Activated naive CD4-positive, alpha-beta T cell treated with anti-CD3 and anti-CD28 coated beads for 36 hours (primary cell): ENCODE measurements at regions not wholly inside any gene's neighbourhood (a gene's known extent, or its start where the extent isn't known, plus 50 kb on each side); places are given as distances from the start of the nearest gene placed in this dataset.

Experiments
- CTCF ChIA-PET: fragments of 350-600 bp; sonication (Branson Sonifier 250); formaldehyde crosslinking; loops from one replicate; lab custom pipeline; 2021; ENCODE audit warnings: antibody characterized with exemption; lab: Charles Lee
- DNase-seq: peaks from one replicate; pipeline ENCODE4 v3.0.0-alpha.2; 2020
- H3K27ac Mint-ChIP-seq: one replicate; pipeline ENCODE4 v1.8.0; 2021; ENCODE audit warnings: mild to moderate bottlenecking, mixed read lengths
- H3K27me3 Mint-ChIP-seq: one replicate; pipeline ENCODE4 v1.8.0; 2021; ENCODE audit warnings: low read depth, mixed read lengths
- H3K36me3 Mint-ChIP-seq: one replicate; pipeline ENCODE4 v1.8.0; 2021; ENCODE audit warnings: low read depth, mixed read lengths
- H3K4me1 Mint-ChIP-seq: one replicate; pipeline ENCODE4 v1.8.0; 2021; ENCODE audit warnings: low read depth, mixed read lengths
- H3K4me3 Mint-ChIP-seq: one replicate; pipeline ENCODE4 v1.8.0; 2021; ENCODE audit warnings: mild to moderate bottlenecking, moderate library complexity, mixed read lengths
- H3K9me3 Mint-ChIP-seq: one replicate; pipeline ENCODE4 v1.8.0; 2021; ENCODE audit warnings: mixed read lengths
- intact Hi-C: fragments of 100-400 bp; cut with micrococcal nuclease; formaldehyde crosslinking; loops from one replicate; pipeline ENCODE4 v1.15.1; 2023

DNA sequence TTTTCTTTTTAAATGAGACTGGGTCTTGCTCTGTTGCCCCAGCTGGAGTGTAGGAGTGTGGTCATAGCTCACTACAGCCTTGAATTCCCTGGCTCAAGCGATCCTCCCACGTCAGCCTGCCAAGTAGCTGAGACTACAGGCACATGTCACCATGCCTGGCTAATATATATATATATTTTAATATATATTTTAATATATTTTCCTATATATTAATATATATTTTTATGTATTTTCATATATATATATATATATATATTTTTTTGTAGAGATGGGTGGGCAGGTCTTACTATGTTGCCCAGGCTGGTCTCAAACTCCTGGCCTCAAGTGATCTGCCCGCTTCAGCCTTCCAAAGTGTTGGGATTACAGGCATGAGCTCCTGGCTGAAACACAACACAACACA, 144.5 kb upstream of the GATA6 start:
- DNase-seq, result no peak
- Mint-ChIP-seq H3K9me3 (no peaks in the 10 kb centered on the region), H3K4me1 (no peaks in the 10 kb centered on the region), H3K36me3 (no peaks in the 10 kb centered on the region), H3K27me3 (no peaks in the 10 kb centered on the region), H3K4me3 (no peak overlapping the region), H3K27ac (no peak overlapping the region)
- intact Hi-C loops, result no loop called here
- CTCF ChIA-PET, result no interaction called here

DNA sequence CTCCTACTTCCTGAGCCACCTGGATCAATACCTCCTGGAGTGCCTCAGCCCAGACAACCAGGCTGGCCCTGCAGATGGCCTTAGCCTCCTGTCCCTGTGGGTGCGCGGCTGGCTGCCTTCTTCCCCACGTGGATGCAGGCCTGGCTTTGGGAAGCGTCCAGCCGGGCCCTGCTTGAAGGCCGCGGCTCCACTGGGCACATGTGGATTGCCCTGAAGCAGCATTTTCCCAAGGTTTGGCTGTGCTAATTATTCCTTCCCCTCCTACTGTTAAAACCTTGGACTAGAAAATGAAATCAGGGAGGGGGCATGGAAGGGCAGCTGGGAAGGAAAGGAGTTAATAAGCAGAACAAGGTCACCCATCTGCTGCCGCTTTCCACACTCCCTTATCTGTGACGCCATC, 143.0 kb upstream of the GATA6 start:
- intact Hi-C loops, result no loop called here
- Mint-ChIP-seq H3K27ac (no peak overlapping the region), H3K4me3 (no peak overlapping the region), H3K9me3 (peaks cover 2% of the 10 kb centered on the region), H3K36me3 (no peaks in the 10 kb centered on the region), H3K4me1 (no peaks in the 10 kb centered on the region), H3K27me3 (no peaks in the 10 kb centered on the region)
- no peak for DNase-seq
- CTCF ChIA-PET, result interaction anchor here (0.7 kb wide), 1 partner anchor 391 kb away, joined by 3 read pairs; no protein-coding TSS in a partner anchor

GRCh38 chr18:22026889-22027288, 142.5 kb upstream of the GATA6 start:
- no peaks in the 10 kb centered on the region for H3K4me1 Mint-ChIP-seq
- intact Hi-C loops, result no loop called here
- CTCF ChIA-PET, result interaction anchor here (0.7 kb wide), 1 partner anchor 391 kb away, joined by 3 read pairs; no protein-coding TSS in a partner anchor
- no peak overlapping the region for H3K4me3 Mint-ChIP-seq
- DNase-seq, result no peak
- H3K9me3 Mint-ChIP-seq, result peaks cover 2% of the 10 kb centered on the region
- H3K36me3 Mint-ChIP-seq, result no peaks in the 10 kb centered on the region
- no peaks in the 10 kb centered on the region for H3K27me3 Mint-ChIP-seq
- H3K27ac Mint-ChIP-seq, result no peak overlapping the region

DNA sequence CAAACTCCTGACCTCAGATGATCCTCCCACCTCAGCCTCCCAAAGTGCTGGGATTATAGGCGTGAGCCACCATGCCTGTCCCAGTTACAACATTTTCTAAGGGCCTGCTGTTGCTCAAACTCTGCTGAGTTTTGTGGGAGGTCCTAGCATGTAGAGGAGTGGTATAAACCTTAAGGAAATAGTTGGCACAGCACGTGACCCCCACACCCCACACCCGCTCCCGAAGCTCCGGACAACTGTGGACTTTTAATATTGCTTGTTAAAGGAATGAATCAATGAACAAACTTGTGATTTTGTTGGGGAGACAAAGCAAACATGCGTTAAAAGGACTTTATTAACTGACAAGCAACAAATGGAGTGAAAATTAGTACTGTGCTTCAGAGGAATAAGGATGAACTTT, 137.8 kb upstream of the GATA6 start:
- H3K4me3 Mint-ChIP-seq, result no peak overlapping the region
- H3K4me1 Mint-ChIP-seq, result no peaks in the 10 kb centered on the region
- H3K36me3 Mint-ChIP-seq, result no peaks in the 10 kb centered on the region
- intact Hi-C loops, result no loop called here
- H3K27ac Mint-ChIP-seq, result no peak overlapping the region
- H3K9me3 Mint-ChIP-seq, result peaks cover 2% of the 10 kb centered on the region
- no peaks in the 10 kb centered on the region for H3K27me3 Mint-ChIP-seq
- no peak for DNase-seq
- CTCF ChIA-PET, result no interaction called here

DNA sequence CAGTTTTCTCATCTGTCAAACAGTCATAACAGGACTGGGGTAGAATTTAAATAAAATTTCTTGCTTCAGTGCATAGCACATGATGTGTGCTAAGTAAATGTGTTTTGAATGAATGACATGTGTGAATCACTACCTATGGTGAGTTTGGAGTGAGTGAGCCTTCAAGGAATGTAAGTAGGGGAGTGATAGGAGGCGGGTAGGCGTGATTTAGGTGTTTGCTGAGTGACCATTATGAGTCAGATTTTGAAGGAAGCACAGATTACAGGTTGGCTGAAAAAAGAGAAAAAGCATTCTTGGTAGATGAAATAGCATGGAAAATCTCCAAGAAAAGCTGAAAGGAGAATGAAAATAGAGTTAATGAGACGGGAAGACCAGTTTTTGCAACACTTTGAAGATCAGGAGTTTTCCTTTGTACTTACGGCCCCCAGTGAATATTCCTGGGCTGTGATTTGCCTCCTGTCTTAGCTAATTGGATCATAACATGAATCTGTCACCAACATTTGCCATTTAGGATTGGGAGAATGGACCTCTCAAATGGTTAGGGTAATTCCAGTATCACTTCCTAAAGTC, 136.9 kb upstream of the GATA6 start:
- intact Hi-C loops, result no loop called here
- peaks cover 2% of the 10 kb centered on the region for H3K9me3 Mint-ChIP-seq
- no peaks in the 10 kb centered on the region for H3K36me3 Mint-ChIP-seq
- no peaks in the 10 kb centered on the region for H3K4me1 Mint-ChIP-seq
- CTCF ChIA-PET, result no interaction called here
- no peaks in the 10 kb centered on the region for H3K27me3 Mint-ChIP-seq
- H3K4me3 Mint-ChIP-seq, result no peak overlapping the region
- DNase-seq, result no peak
- no peak overlapping the region for H3K27ac Mint-ChIP-seq

DNA sequence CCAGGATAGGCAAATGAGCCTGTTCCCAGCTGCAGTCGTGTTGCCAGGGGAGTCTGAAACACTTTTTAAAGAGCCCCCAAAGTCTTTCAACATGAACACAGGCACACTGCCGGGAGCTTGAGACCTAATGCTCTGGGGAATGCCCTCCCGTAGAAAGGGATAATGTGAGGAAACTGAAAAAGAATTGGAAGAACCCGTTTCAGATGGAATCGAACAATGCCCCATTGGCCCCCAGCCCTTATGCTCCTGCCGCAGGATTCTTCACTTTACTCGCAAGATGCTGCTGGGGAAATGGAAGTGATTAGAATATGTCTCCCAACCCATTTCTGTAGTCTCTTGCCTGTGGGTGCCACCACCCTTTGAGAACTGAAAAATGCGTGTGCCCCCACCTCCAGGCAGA, 136.3 kb upstream of the GATA6 start:
- DNase-seq, result no peak
- no peak overlapping the region for H3K4me3 Mint-ChIP-seq
- intact Hi-C loops, result no loop called here
- no peaks in the 10 kb centered on the region for H3K27me3 Mint-ChIP-seq
- H3K27ac Mint-ChIP-seq, result no peak overlapping the region
- H3K4me1 Mint-ChIP-seq, result no peaks in the 10 kb centered on the region
- H3K36me3 Mint-ChIP-seq, result no peaks in the 10 kb centered on the region
- CTCF ChIA-PET, result interaction anchor here (0.6 kb wide), 1 partner anchor 643 kb away, joined by 3 read pairs; no protein-coding TSS in a partner anchor
- peaks cover 2% of the 10 kb centered on the region for H3K9me3 Mint-ChIP-seq

DNA sequence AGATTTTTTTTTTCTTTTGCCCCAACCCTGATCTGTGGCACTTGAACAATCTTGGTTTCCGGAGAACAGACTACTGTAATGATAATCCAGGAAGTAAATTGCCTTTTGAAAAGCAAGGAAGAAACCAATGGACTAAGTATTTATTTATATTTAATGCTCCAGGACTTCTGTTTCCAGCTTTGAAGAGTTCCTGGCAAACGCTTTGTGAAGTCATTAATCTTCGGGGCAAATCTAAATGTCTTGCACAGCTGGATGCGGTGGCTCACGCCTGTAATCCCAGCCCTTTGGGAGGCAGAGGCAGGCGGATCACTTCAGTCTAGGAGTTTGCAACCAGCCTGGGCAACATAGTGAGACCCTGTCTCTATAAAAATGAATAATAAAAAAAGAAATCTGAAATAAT, 135.1 kb upstream of the GATA6 start:
- Mint-ChIP-seq H3K9me3 (peaks cover 2% of the 10 kb centered on the region), H3K27me3 (no peaks in the 10 kb centered on the region), H3K36me3 (no peaks in the 10 kb centered on the region), H3K4me1 (no peaks in the 10 kb centered on the region), H3K4me3 (no peak overlapping the region), H3K27ac (no peak overlapping the region)
- CTCF ChIA-PET, result no interaction called here
- DNase-seq, result no peak
- intact Hi-C loops, result no loop called here

GRCh38 chr18:22040533-22040932, 128.9 kb upstream of the GATA6 start:
- CTCF ChIA-PET, result interaction anchor here (0.6 kb wide), 1 partner anchor 41 kb away, joined by 4 read pairs; no protein-coding TSS in a partner anchor
- no peak overlapping the region for H3K27ac Mint-ChIP-seq
- intact Hi-C loops, result no loop called here
- H3K4me3 Mint-ChIP-seq, result no peak overlapping the region
- no peak for DNase-seq
- no peaks in the 10 kb centered on the region for H3K9me3 Mint-ChIP-seq
- no peaks in the 10 kb centered on the region for H3K4me1 Mint-ChIP-seq
- no peaks in the 10 kb centered on the region for H3K36me3 Mint-ChIP-seq
- H3K27me3 Mint-ChIP-seq, result peaks cover 6% of the 10 kb centered on the region

GRCh38 chr18:22043837-22044236, 125.6 kb upstream of the GATA6 start:
- peaks cover 6% of the 10 kb centered on the region for H3K27me3 Mint-ChIP-seq
- H3K36me3 Mint-ChIP-seq, result no peaks in the 10 kb centered on the region
- CTCF ChIA-PET, result no interaction called here
- H3K9me3 Mint-ChIP-seq, result no peaks in the 10 kb centered on the region
- H3K27ac Mint-ChIP-seq, result no peak overlapping the region
- intact Hi-C loops, result no loop called here
- H3K4me3 Mint-ChIP-seq, result no peak overlapping the region
- DNase-seq, result no peak
- H3K4me1 Mint-ChIP-seq, result no peaks in the 10 kb centered on the region

- Mint-ChIP-seq H3K9me3 (no peaks in the 10 kb centered on the region), H3K4me1 (no peaks in the 10 kb centered on the region), H3K27ac (no peak overlapping the region), H3K27me3 (peaks cover 6% of the 10 kb centered on the region), H3K4me3 (no peak overlapping the region), H3K36me3 (no peaks in the 10 kb centered on the region)
- CTCF ChIA-PET, result no interaction called here
- intact Hi-C loops, result no loop called here
- DNase-seq, result no peak
These were observed 124.7 kb upstream of the GATA6 start for GRCh38 chr18:22044474-22045220.

DNA sequence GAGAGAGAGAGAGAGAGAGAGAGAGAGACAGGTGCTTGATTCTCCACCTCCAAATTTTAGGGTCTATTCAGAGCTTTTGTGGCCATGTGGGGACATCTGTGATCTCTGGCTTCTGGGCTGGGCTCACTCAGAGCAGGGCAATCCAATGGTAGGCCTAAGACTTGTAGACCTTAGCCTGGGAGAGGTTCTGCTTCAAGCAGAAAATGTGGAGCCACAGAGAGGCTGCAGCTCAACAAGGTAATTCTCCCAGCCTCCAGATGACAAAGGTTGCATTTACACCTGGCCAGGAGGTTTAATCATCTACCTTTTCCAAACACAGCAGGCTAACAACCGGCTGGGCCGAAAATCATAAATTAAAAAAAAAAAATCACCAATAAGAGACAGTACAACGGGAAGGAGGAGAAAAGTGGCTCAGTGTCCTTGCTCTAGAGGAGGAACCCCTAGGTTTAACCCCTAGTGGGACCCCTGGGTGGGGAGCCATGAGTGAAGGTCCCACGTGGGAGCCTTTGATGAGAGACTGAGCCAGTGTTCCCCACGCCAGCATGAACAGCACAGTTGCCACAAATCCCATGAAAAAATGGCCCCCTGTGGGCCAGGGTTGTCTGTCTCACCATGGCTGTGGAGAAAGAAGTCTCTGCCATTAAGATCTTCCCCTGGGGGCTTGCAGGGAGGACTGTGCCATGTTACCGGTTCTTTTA, 124.0 kb upstream of the GATA6 start:
- H3K4me1 Mint-ChIP-seq, result no peaks in the 10 kb centered on the region
- CTCF ChIA-PET, result no interaction called here
- no peaks in the 10 kb centered on the region for H3K9me3 Mint-ChIP-seq
- no peak for DNase-seq
- no peak overlapping the region for H3K4me3 Mint-ChIP-seq
- H3K36me3 Mint-ChIP-seq, result no peaks in the 10 kb centered on the region
- intact Hi-C loops, result no loop called here
- H3K27me3 Mint-ChIP-seq, result peaks cover 6% of the 10 kb centered on the region
- no peak overlapping the region for H3K27ac Mint-ChIP-seq

DNA sequence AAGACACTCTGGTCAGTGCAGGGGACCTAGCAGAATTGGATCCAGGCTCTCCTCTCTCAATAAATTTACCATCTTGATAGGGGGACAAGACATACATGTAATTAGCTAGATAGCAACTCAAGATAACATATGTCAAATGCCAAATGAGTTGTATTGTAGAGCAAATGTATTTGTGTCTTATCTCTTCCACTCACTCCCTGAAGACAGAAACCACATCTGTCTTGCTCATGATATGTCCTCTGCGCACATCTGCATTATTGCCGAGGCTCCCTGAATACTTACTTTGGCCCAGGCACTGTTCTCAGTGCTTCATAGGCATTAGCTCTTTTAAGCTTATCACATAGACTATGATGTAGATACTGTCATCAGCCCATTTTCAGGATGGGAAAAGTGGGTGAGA, 122.9 kb upstream of the GATA6 start:
- Mint-ChIP-seq H3K27me3 (peaks cover 6% of the 10 kb centered on the region), H3K27ac (no peak overlapping the region), H3K36me3 (no peaks in the 10 kb centered on the region), H3K4me3 (no peak overlapping the region), H3K4me1 (no peaks in the 10 kb centered on the region), H3K9me3 (no peaks in the 10 kb centered on the region)
- intact Hi-C loops, result no loop called here
- DNase-seq, result no peak
- CTCF ChIA-PET, result no interaction called here

- CTCF ChIA-PET, result no interaction called here
- intact Hi-C loops, result no loop called here
- Mint-ChIP-seq H3K36me3 (no peaks in the 10 kb centered on the region), H3K4me1 (no peaks in the 10 kb centered on the region), H3K4me3 (no peak overlapping the region), H3K27ac (no peak overlapping the region), H3K27me3 (peaks cover 6% of the 10 kb centered on the region), H3K9me3 (no peaks in the 10 kb centered on the region)
- no peak for DNase-seq
These were observed 121.9 kb upstream of the GATA6 start for GRCh38 chr18:22047485-22047884.
